Amniotic epithelial cell (primary cell): ENCODE measurements at regions not wholly inside any gene's neighbourhood (a gene's known extent, or its start where the extent isn't known, plus 50 kb on each side); places are given as distances from the start of the nearest gene placed in this dataset.

ENCODE experiments used
- DNase-seq: peaks from one replicate; pipeline ENCODE4 v3.0.0-alpha.2; 2010; ENCODE audit warnings: low read depth

- no peak for DNase-seq
Observed at GRCh38 chr13:67792151-67792676, 562.1 kb upstream of the PCDH9 start.

GRCh38 chr13:67791047-67791446, 560.9 kb upstream of the PCDH9 start:
- DNase-seq = no peak

- no peak for DNase-seq
Observed at GRCh38 chr13:67776151-67776550, 546.0 kb upstream of the PCDH9 start.

- DNase-seq = no peak
Observed at GRCh38 chr13:67775359-67775758, 545.2 kb upstream of the PCDH9 start.

- DNase-seq = no peak
Observed at GRCh38 chr13:67772807-67773453, 542.8 kb upstream of the PCDH9 start.

- no peak for DNase-seq
Observed at GRCh38 chr13:67771106-67771505, 541.0 kb upstream of the PCDH9 start.

- no peak for DNase-seq
Observed at GRCh38 chr13:67769987-67770341, 539.8 kb upstream of the PCDH9 start.

- no peak for DNase-seq
Observed at GRCh38 chr13:67769063-67769986, 539.2 kb upstream of the PCDH9 start.

GRCh38 chr13:67763984-67764383, 533.8 kb upstream of the PCDH9 start:
- no peak for DNase-seq

GRCh38 chr13:67763384-67763783, 533.2 kb upstream of the PCDH9 start:
- no peak for DNase-seq

GRCh38 chr13:67758975-67759374, 528.8 kb upstream of the PCDH9 start:
- no peak for DNase-seq

GRCh38 chr13:67754012-67754411, 523.9 kb upstream of the PCDH9 start:
- no peak for DNase-seq

GRCh38 chr13:67752759-67753158, 522.6 kb upstream of the PCDH9 start:
- DNase-seq = no peak

- DNase-seq = no peak
Observed at GRCh38 chr13:67742478-67742877, 512.3 kb upstream of the PCDH9 start.

GRCh38 chr13:67740871-67741535, 510.9 kb upstream of the PCDH9 start:
- DNase-seq = no peak

- DNase-seq = peak; percentile 18
Observed at GRCh38 chr13:67736646-67737420, 506.7 kb upstream of the PCDH9 start.

GRCh38 chr13:67735651-67736050, 505.5 kb upstream of the PCDH9 start:
- DNase-seq = no peak

- no peak for DNase-seq
Observed at GRCh38 chr13:67726979-67727378, 496.8 kb upstream of the PCDH9 start.

GRCh38 chr13:67725999-67726398, 495.9 kb upstream of the PCDH9 start:
- DNase-seq = no peak

- DNase-seq = no peak
Observed at GRCh38 chr13:67713571-67713970, 483.4 kb upstream of the PCDH9 start.

- no peak for DNase-seq
Observed at GRCh38 chr13:67696775-67697174, 466.6 kb upstream of the PCDH9 start.

GRCh38 chr13:67664502-67664901, 434.4 kb upstream of the PCDH9 start:
- no peak for DNase-seq
